ENCODE measurements at regions not wholly inside any gene's neighbourhood (a gene's known extent, or its start where the extent isn't known, plus 50 kb on each side); places are given as distances from the start of the nearest gene placed in this dataset.

GRCh38 chr12:127237151-127237550, 1029.8 kb upstream of the TMEM132C start:
- Histone ChIP-seq H3K4me1 (ENCODE audit: control extremely low read depth in 1 of 4, control insufficient read depth in 4 of 4, insufficient read depth in 4 of 4, low read length in 3 of 4) (no peaks in the 10 kb centered on the region), H3K36me3 (ENCODE audit: control insufficient read depth in 4 of 4, insufficient read depth in 4 of 4, low read length in 3 of 4) (no peaks in the 10 kb centered on the region), H3K27ac (ENCODE audit: insufficient read depth in 1 of 2, low read depth in 1 of 2, low read length in 2 of 2, poor library complexity in 1 of 2, severe bottlenecking in 2 of 2) (no peak overlapping the region), H3K27me3 (replicated peaks in 2 of 5; ENCODE audit: control insufficient read depth in 4 of 5, insufficient read depth in 5 of 5, low read length in 4 of 5) (no peaks in the 10 kb centered on the region), H3K4me3 (ENCODE audit: control insufficient read depth in 1 of 7, extremely low read depth in 1 of 7, insufficient read depth in 4 of 7, low read depth in 2 of 7, low read length in 6 of 7) (no peak overlapping the region), H3K9me3 (ENCODE audit: control extremely low read depth in 1 of 5, control insufficient read depth in 4 of 5, insufficient read depth in 2 of 5, low read depth in 1 of 5, low read length in 4 of 5) (no peaks in the 10 kb centered on the region)
- 85% methylated on average over 8 of the region's 9 CpGs for WGBS (ENCODE audit: insufficient coverage)
- ChIA-PET CTCF (no interaction called here), POLR2A (no interaction called here)
- no peak for DNase-seq

- CTCF ChIA-PET = no interaction called here
- peak in 2 of 3 donors; percentile 1 to 3 for DNase-seq
- 81% methylated on average over 3 of the region's 4 CpGs for WGBS (ENCODE audit: insufficient coverage)
- H3K36me3 ChIP-seq (ENCODE audit: control insufficient read depth in 4 of 4, insufficient read depth in 4 of 4, low read length in 3 of 4) = no peaks in the 10 kb centered on the region
- H3K9me3 ChIP-seq (ENCODE audit: control extremely low read depth in 1 of 5, control insufficient read depth in 4 of 5, insufficient read depth in 2 of 5, low read depth in 1 of 5, low read length in 4 of 5) = no peaks in the 10 kb centered on the region
- no peak overlapping the region for H3K4me3 ChIP-seq (ENCODE audit: control insufficient read depth in 1 of 7, extremely low read depth in 1 of 7, insufficient read depth in 4 of 7, low read depth in 2 of 7, low read length in 6 of 7)
- no peaks in the 10 kb centered on the region for H3K4me1 ChIP-seq (ENCODE audit: control extremely low read depth in 1 of 4, control insufficient read depth in 4 of 4, insufficient read depth in 4 of 4, low read length in 3 of 4)
- H3K27me3 ChIP-seq (replicated peaks in 2 of 5; ENCODE audit: control insufficient read depth in 4 of 5, insufficient read depth in 5 of 5, low read length in 4 of 5) = no peaks in the 10 kb centered on the region
- no peak overlapping the region for H3K27ac ChIP-seq (ENCODE audit: insufficient read depth in 1 of 2, low read depth in 1 of 2, low read length in 2 of 2, poor library complexity in 1 of 2, severe bottlenecking in 2 of 2)
- POLR2A ChIA-PET = no interaction called here
Observed at GRCh38 chr12:127238107-127238506, 1028.9 kb upstream of the TMEM132C start.

GRCh38 chr12:127239781-127240180, 1027.2 kb upstream of the TMEM132C start:
- H3K4me1 ChIP-seq (ENCODE audit: control extremely low read depth in 1 of 4, control insufficient read depth in 4 of 4, insufficient read depth in 4 of 4, low read length in 3 of 4) = no peaks in the 10 kb centered on the region
- H3K4me3 ChIP-seq (ENCODE audit: control insufficient read depth in 1 of 7, extremely low read depth in 1 of 7, insufficient read depth in 4 of 7, low read depth in 2 of 7, low read length in 6 of 7) = no peak overlapping the region
- CTCF ChIA-PET = no interaction called here
- no peak overlapping the region for H3K27ac ChIP-seq (ENCODE audit: insufficient read depth in 1 of 2, low read depth in 1 of 2, low read length in 2 of 2, poor library complexity in 1 of 2, severe bottlenecking in 2 of 2)
- WGBS (ENCODE audit: insufficient coverage) = 89% methylated on average over 6 of the region's 6 CpGs
- H3K9me3 ChIP-seq (ENCODE audit: control extremely low read depth in 1 of 5, control insufficient read depth in 4 of 5, insufficient read depth in 2 of 5, low read depth in 1 of 5, low read length in 4 of 5) = no peaks in the 10 kb centered on the region
- DNase-seq = no peak
- H3K27me3 ChIP-seq (replicated peaks in 2 of 5; ENCODE audit: control insufficient read depth in 4 of 5, insufficient read depth in 5 of 5, low read length in 4 of 5) = no peaks in the 10 kb centered on the region
- H3K36me3 ChIP-seq (ENCODE audit: control insufficient read depth in 4 of 4, insufficient read depth in 4 of 4, low read length in 3 of 4) = no peaks in the 10 kb centered on the region
- POLR2A ChIA-PET = no interaction called here

GRCh38 chr12:127240249-127240929, 1026.6 kb upstream of the TMEM132C start:
- H3K4me1 ChIP-seq (ENCODE audit: control extremely low read depth in 1 of 4, control insufficient read depth in 4 of 4, insufficient read depth in 4 of 4, low read length in 3 of 4) = no peaks in the 10 kb centered on the region
- H3K4me3 ChIP-seq (ENCODE audit: control insufficient read depth in 1 of 7, extremely low read depth in 1 of 7, insufficient read depth in 4 of 7, low read depth in 2 of 7, low read length in 6 of 7) = no peak overlapping the region
- DNase-seq = no peak
- WGBS (ENCODE audit: insufficient coverage) = 72% methylated on average over 2 of the region's 6 CpGs
- CTCF ChIA-PET = no interaction called here
- no peaks in the 10 kb centered on the region for H3K9me3 ChIP-seq (ENCODE audit: control extremely low read depth in 1 of 5, control insufficient read depth in 4 of 5, insufficient read depth in 2 of 5, low read depth in 1 of 5, low read length in 4 of 5)
- POLR2A ChIA-PET = interaction anchor here (0.6 kb wide), 1 partner anchor 1154 kb away, joined by 4 read pairs; no protein-coding TSS in a partner anchor
- H3K27ac ChIP-seq (ENCODE audit: insufficient read depth in 1 of 2, low read depth in 1 of 2, low read length in 2 of 2, poor library complexity in 1 of 2, severe bottlenecking in 2 of 2) = no peak overlapping the region
- H3K36me3 ChIP-seq (ENCODE audit: control insufficient read depth in 4 of 4, insufficient read depth in 4 of 4, low read length in 3 of 4) = no peaks in the 10 kb centered on the region
- no peaks in the 10 kb centered on the region for H3K27me3 ChIP-seq (replicated peaks in 2 of 5; ENCODE audit: control insufficient read depth in 4 of 5, insufficient read depth in 5 of 5, low read length in 4 of 5)

- DNase-seq = no peak
- H3K9me3 ChIP-seq (ENCODE audit: control extremely low read depth in 1 of 5, control insufficient read depth in 4 of 5, insufficient read depth in 2 of 5, low read depth in 1 of 5, low read length in 4 of 5) = no peaks in the 10 kb centered on the region
- no peaks in the 10 kb centered on the region for H3K27me3 ChIP-seq (replicated peaks in 2 of 5; ENCODE audit: control insufficient read depth in 4 of 5, insufficient read depth in 5 of 5, low read length in 4 of 5)
- H3K4me3 ChIP-seq (ENCODE audit: control insufficient read depth in 1 of 7, extremely low read depth in 1 of 7, insufficient read depth in 4 of 7, low read depth in 2 of 7, low read length in 6 of 7) = no peak overlapping the region
- POLR2A ChIA-PET = no interaction called here
- WGBS (ENCODE audit: insufficient coverage) = 88% methylated on average over 6 of the region's 8 CpGs
- no peak overlapping the region for H3K27ac ChIP-seq (ENCODE audit: insufficient read depth in 1 of 2, low read depth in 1 of 2, low read length in 2 of 2, poor library complexity in 1 of 2, severe bottlenecking in 2 of 2)
- H3K4me1 ChIP-seq (ENCODE audit: control extremely low read depth in 1 of 4, control insufficient read depth in 4 of 4, insufficient read depth in 4 of 4, low read length in 3 of 4) = no peaks in the 10 kb centered on the region
- CTCF ChIA-PET = no interaction called here
- no peaks in the 10 kb centered on the region for H3K36me3 ChIP-seq (ENCODE audit: control insufficient read depth in 4 of 4, insufficient read depth in 4 of 4, low read length in 3 of 4)
Observed at GRCh38 chr12:127241072-127241817, 1025.7 kb upstream of the TMEM132C start.

GRCh38 chr12:127245009-127245408, 1022.0 kb upstream of the TMEM132C start:
- Histone ChIP-seq H3K4me1 (ENCODE audit: control extremely low read depth in 1 of 4, control insufficient read depth in 4 of 4, insufficient read depth in 4 of 4, low read length in 3 of 4) (no peaks in the 10 kb centered on the region), H3K9me3 (ENCODE audit: control extremely low read depth in 1 of 5, control insufficient read depth in 4 of 5, insufficient read depth in 2 of 5, low read depth in 1 of 5, low read length in 4 of 5) (no peaks in the 10 kb centered on the region), H3K4me3 (ENCODE audit: control insufficient read depth in 1 of 7, extremely low read depth in 1 of 7, insufficient read depth in 4 of 7, low read depth in 2 of 7, low read length in 6 of 7) (no peak overlapping the region), H3K27me3 (replicated peaks in 2 of 5; ENCODE audit: control insufficient read depth in 4 of 5, insufficient read depth in 5 of 5, low read length in 4 of 5) (peaks cover 0 to 2% (median 0%) of the 10 kb centered on the region in 5 experiments), H3K36me3 (ENCODE audit: control insufficient read depth in 4 of 4, insufficient read depth in 4 of 4, low read length in 3 of 4) (no peaks in the 10 kb centered on the region), H3K27ac (ENCODE audit: insufficient read depth in 1 of 2, low read depth in 1 of 2, low read length in 2 of 2, poor library complexity in 1 of 2, severe bottlenecking in 2 of 2) (no peak overlapping the region)
- CTCF ChIA-PET = interaction anchor here (0.6 to 1.2 kb wide), 2 partner anchors 9 to 76 kb away, joined by 3 read pairs; no protein-coding TSS in a partner anchor
- POLR2A ChIA-PET = no interaction called here
- 100% methylated on average over 1 of the region's 1 CpG for WGBS (ENCODE audit: insufficient coverage)
- DNase-seq = no peak

GRCh38 chr12:127245437-127245836, 1021.5 kb upstream of the TMEM132C start:
- no peak overlapping the region for H3K27ac ChIP-seq (ENCODE audit: insufficient read depth in 1 of 2, low read depth in 1 of 2, low read length in 2 of 2, poor library complexity in 1 of 2, severe bottlenecking in 2 of 2)
- no peaks in the 10 kb centered on the region for H3K4me1 ChIP-seq (ENCODE audit: control extremely low read depth in 1 of 4, control insufficient read depth in 4 of 4, insufficient read depth in 4 of 4, low read length in 3 of 4)
- CTCF ChIA-PET = interaction anchor here (0.6 to 1.2 kb wide), 2 partner anchors 8 to 75 kb away, joined by 3 read pairs; no protein-coding TSS in a partner anchor
- POLR2A ChIA-PET = no interaction called here
- H3K27me3 ChIP-seq (replicated peaks in 2 of 5; ENCODE audit: control insufficient read depth in 4 of 5, insufficient read depth in 5 of 5, low read length in 4 of 5) = peaks cover 0 to 2% (median 0%) of the 10 kb centered on the region in 5 experiments
- no peak overlapping the region for H3K4me3 ChIP-seq (ENCODE audit: control insufficient read depth in 1 of 7, extremely low read depth in 1 of 7, insufficient read depth in 4 of 7, low read depth in 2 of 7, low read length in 6 of 7)
- no peak for DNase-seq
- H3K36me3 ChIP-seq (ENCODE audit: control insufficient read depth in 4 of 4, insufficient read depth in 4 of 4, low read length in 3 of 4) = no peaks in the 10 kb centered on the region
- H3K9me3 ChIP-seq (ENCODE audit: control extremely low read depth in 1 of 5, control insufficient read depth in 4 of 5, insufficient read depth in 2 of 5, low read depth in 1 of 5, low read length in 4 of 5) = no peaks in the 10 kb centered on the region
- no CpG with 5 or more reads among the region's 2 CpGs for WGBS (ENCODE audit: insufficient coverage)

Data from common myeloid progenitor, CD34-positive (primary cell).